ENCODE measurements at regions not wholly inside any gene's neighbourhood (a gene's known extent, or its start where the extent isn't known, plus 50 kb on each side); places are given as distances from the start of the nearest gene placed in this dataset.

DNA sequence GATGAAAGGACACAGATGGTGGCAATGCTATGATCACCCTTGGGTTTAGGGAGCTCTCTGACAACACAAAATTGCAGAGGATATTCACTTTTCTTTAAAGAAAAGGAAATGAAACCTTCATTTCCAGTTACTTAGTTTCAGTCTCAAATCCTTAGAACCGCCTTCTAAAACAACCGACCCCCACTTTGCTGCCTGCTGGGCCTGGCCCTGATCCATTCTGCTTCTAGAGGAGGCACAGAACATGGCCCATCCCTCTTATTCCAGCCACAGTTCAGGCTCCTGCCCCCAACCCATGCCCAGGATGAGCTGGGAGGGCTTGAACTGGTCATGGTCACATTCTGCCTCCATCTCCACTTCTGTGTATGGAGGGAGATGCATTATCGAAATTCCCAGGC is 311.6 kb downstream of the EN1 start:
- Histone ChIP-seq H3K4me1 (ENCODE audit: insufficient read depth, low read length, severe bottlenecking) (no peaks in the 10 kb centered on the region), H3K79me2 (ENCODE audit: insufficient read depth, low read length) (no peaks in the 10 kb centered on the region), H3K9me2 (ENCODE audit: low read depth, low read length) (no peaks in the 10 kb centered on the region)

GRCh38 chr2:118535171-118535817 is 312.2 kb downstream of the EN1 start:
- H3K9ac ChIP-seq (ENCODE audit: low read length) = no peak overlapping the region
- no peaks in the 10 kb centered on the region for H3K9me2 ChIP-seq (ENCODE audit: low read depth, low read length)
- H3F3A ChIP-seq (ENCODE audit: insufficient read depth, low read length) = no peaks in the 10 kb centered on the region
- no peaks in the 10 kb centered on the region for H3K27me3 ChIP-seq (ENCODE audit: insufficient read depth, low read length)
- no peak overlapping the region for H3K4me2 ChIP-seq (ENCODE audit: low read length)
- no peaks in the 10 kb centered on the region for H3K9me3 ChIP-seq (ENCODE audit: low read length)
- no peaks in the 10 kb centered on the region for H3K36me3 ChIP-seq (ENCODE audit: insufficient read depth, low read length)
- no peaks in the 10 kb centered on the region for H3K4me1 ChIP-seq (ENCODE audit: insufficient read depth, low read length, severe bottlenecking)
- no peak for TF ChIP-seq EZH2 (IDR thresholded peaks at IDR 0.05; ENCODE audit: borderline replicate concordance, low read length)
- TF ChIP-seq CTCF (IDR thresholded peaks at IDR 0.05; ENCODE audit: low read length) = no peak
- H4K20me1 ChIP-seq (ENCODE audit: insufficient read depth, low read length) = no peaks in the 10 kb centered on the region
- H3K27ac ChIP-seq (ENCODE audit: low read depth, low read length, poor library complexity, severe bottlenecking) = no peak overlapping the region
- H3K79me2 ChIP-seq (ENCODE audit: insufficient read depth, low read length) = no peaks in the 10 kb centered on the region
- H2AFZ ChIP-seq (ENCODE audit: low read length) = no peak overlapping the region
- H3K4me3 ChIP-seq (ENCODE audit: low read depth, low read length, poor library complexity, severe bottlenecking) = no peak overlapping the region

More for the DNA sequence above, 311.6 kb downstream of the EN1 start:
- Histone ChIP-seq H3K4me2 (ENCODE audit: low read length) (no peak overlapping the region), H4K20me1 (ENCODE audit: insufficient read depth, low read length) (no peaks in the 10 kb centered on the region), H3K27me3 (ENCODE audit: insufficient read depth, low read length) (no peaks in the 10 kb centered on the region), H3K4me3 (ENCODE audit: low read depth, low read length, poor library complexity, severe bottlenecking) (no peak overlapping the region), H3K36me3 (ENCODE audit: insufficient read depth, low read length) (no peaks in the 10 kb centered on the region), H3K27ac (ENCODE audit: low read depth, low read length, poor library complexity, severe bottlenecking) (no peak overlapping the region), H3K9me3 (ENCODE audit: low read length) (no peaks in the 10 kb centered on the region), H3F3A (ENCODE audit: insufficient read depth, low read length) (no peaks in the 10 kb centered on the region), H3K9ac (ENCODE audit: low read length) (no peak overlapping the region), H2AFZ (ENCODE audit: low read length) (no peak overlapping the region)
- no peak for TF ChIP-seq CTCF (IDR thresholded peaks at IDR 0.05; ENCODE audit: low read length)

GRCh38 chr2:118530976-118531375 is 316.5 kb downstream of the EN1 start:
- Histone ChIP-seq H3K79me2 (ENCODE audit: insufficient read depth, low read length) (no peaks in the 10 kb centered on the region), H3K4me3 (ENCODE audit: low read depth, low read length, poor library complexity, severe bottlenecking) (no peak overlapping the region), H3K4me1 (ENCODE audit: insufficient read depth, low read length, severe bottlenecking) (no peaks in the 10 kb centered on the region), H3K27me3 (ENCODE audit: insufficient read depth, low read length) (no peaks in the 10 kb centered on the region), H3K4me2 (ENCODE audit: low read length) (no peak overlapping the region), H3K9ac (ENCODE audit: low read length) (no peak overlapping the region), H3F3A (ENCODE audit: insufficient read depth, low read length) (no peaks in the 10 kb centered on the region), H3K36me3 (ENCODE audit: insufficient read depth, low read length) (no peaks in the 10 kb centered on the region), H2AFZ (ENCODE audit: low read length) (no peak overlapping the region), H3K9me3 (ENCODE audit: low read length) (no peaks in the 10 kb centered on the region), H3K9me2 (ENCODE audit: low read depth, low read length) (no peaks in the 10 kb centered on the region), H3K27ac (ENCODE audit: low read depth, low read length, poor library complexity, severe bottlenecking) (no peak overlapping the region), H4K20me1 (ENCODE audit: insufficient read depth, low read length) (no peaks in the 10 kb centered on the region)
- TF ChIP-seq EZH2 (IDR thresholded peaks at IDR 0.05; ENCODE audit: borderline replicate concordance, low read length) (no peak), CTCF (IDR thresholded peaks at IDR 0.05; ENCODE audit: low read length) (no peak)
